ENCODE measurements at regions not wholly inside any gene's neighbourhood (a gene's known extent, or its start where the extent isn't known, plus 50 kb on each side); places are given as distances from the start of the nearest gene placed in this dataset.

GRCh38 chr21:14720237-14720636, 174.1 kb upstream of the SAMSN1 start:
- TF ChIP-seq CTCF (IDR thresholded peaks at IDR 0.05) (no peak), POLR2A (IDR thresholded peaks at IDR 0.05) (no peak)
